ENCODE measurements at regions not wholly inside any gene's neighbourhood (a gene's known extent, or its start where the extent isn't known, plus 50 kb on each side); places are given as distances from the start of the nearest gene placed in this dataset.

DNA sequence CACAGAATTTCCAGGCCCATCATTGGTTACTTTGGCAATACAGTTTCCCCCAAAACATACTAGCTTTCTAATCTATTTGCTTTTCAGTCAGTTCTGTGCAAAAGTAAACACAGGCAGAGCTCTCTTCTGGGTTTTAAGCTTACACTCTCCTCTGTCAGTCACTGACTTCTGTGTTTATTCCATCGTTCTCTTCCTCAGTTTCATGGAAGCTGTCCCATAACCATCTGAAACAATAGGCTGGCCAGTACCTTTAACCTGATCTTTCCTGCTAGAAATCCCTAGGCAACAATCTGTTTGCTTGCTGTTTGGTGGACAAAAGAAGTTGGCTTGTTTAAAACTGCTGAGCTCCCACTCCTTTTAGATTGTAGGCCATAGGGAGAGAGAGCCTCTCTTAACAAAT, 431.5 kb downstream of the HACE1 start:
- TF ChIP-seq, protein P1, sequence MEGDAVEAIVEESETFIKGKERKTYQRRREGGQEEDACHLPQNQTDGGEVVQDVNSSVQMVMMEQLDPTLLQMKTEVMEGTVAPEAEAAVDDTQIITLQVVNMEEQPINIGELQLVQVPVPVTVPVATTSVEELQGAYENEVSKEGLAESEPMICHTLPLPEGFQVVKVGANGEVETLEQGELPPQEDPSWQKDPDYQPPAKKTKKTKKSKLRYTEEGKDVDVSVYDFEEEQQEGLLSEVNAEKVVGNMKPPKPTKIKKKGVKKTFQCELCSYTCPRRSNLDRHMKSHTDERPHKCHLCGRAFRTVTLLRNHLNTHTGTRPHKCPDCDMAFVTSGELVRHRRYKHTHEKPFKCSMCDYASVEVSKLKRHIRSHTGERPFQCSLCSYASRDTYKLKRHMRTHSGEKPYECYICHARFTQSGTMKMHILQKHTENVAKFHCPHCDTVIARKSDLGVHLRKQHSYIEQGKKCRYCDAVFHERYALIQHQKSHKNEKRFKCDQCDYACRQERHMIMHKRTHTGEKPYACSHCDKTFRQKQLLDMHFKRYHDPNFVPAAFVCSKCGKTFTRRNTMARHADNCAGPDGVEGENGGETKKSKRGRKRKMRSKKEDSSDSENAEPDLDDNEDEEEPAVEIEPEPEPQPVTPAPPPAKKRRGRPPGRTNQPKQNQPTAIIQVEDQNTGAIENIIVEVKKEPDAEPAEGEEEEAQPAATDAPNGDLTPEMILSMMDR (IDR thresholded peaks at IDR 0.05), result no peak
- TF ChIP-seq POLR2AphosphoS5 (IDR thresholded peaks at IDR 0.05), result no peak
